WTC11 (cell line): ENCODE measurements at regions not wholly inside any gene's neighbourhood (a gene's known extent, or its start where the extent isn't known, plus 50 kb on each side); places are given as distances from the start of the nearest gene placed in this dataset.

Experiments used
- ATAC-seq: fragments of 200-7000 bp; cut with Tn5 transposase; 2 replicates; pipeline ENCODE4 v1.10.0; 2021; ENCODE audit warnings: mild to moderate bottlenecking, moderate library complexity
- CTCF ChIA-PET: fragments of 300-600 bp; sonication (Branson Sonifier 250); formaldehyde crosslinking; loops from one replicate; lab custom pipeline; 2021; ENCODE audit warnings: antibody characterized with exemption; lab: Charles Lee
- POLR2A ChIA-PET: fragments of 350-600 bp; sonication (Branson Sonifier 250); formaldehyde crosslinking; loops from one replicate; lab custom pipeline; 2021; ENCODE audit warnings: antibody characterized with exemption; lab: Charles Lee
- DNase-seq: peaks from one replicate; pipeline ENCODE4 v3.0.0; 2021; ENCODE audit warnings: low spot score
- H3K27ac Mint-ChIP-seq: 2 replicates; pipeline ENCODE4 v1.8.0; 2021; ENCODE audit warnings: mixed read lengths
- H3K27me3 Mint-ChIP-seq: 2 replicates; pipeline ENCODE4 v1.8.0; 2021; ENCODE audit warnings: low read depth, mild to moderate bottlenecking, moderate library complexity, mixed read lengths
- H3K36me3 Mint-ChIP-seq: 2 replicates; pipeline ENCODE4 v1.8.0; 2021; ENCODE audit warnings: mixed read lengths
- H3K4me1 Mint-ChIP-seq: 2 replicates; pipeline ENCODE4 v1.8.0; 2022; ENCODE audit warnings: mixed read lengths
- H3K4me3 Mint-ChIP-seq: 2 replicates; pipeline ENCODE4 v1.8.0; 2021; ENCODE audit warnings: mild to moderate bottlenecking, moderate library complexity, mixed read lengths
- H3K9me3 Mint-ChIP-seq: 2 replicates; pipeline ENCODE4 v1.8.0; 2021; ENCODE audit warnings: mixed read lengths
- CDX4 ChIP-seq: fragments of 250-450 bp; sonication (Bioruptor Pico); IDR thresholded peaks from 2 replicates; pipeline ENCODE4 v1.9.0; 2021; ENCODE audit warnings: moderate library complexity, mild to moderate bottlenecking, inconsistent platforms, borderline replicate concordance
- ELF4 ChIP-seq: sonication (generic); formaldehyde crosslinking; IDR thresholded peaks from 2 replicates; pipeline ENCODE4 v1.8.1; 2022; ENCODE audit warnings: low read depth, mild to moderate bottlenecking, moderate library complexity, missing genetic modification reagents
- ESRRA ChIP-seq: sonication (generic); formaldehyde crosslinking; IDR thresholded peaks from 2 replicates; pipeline ENCODE4 v1.8.1; 2022; ENCODE audit warnings: mild to moderate bottlenecking, missing genetic modification reagents, borderline replicate concordance
- FOXP4 ChIP-seq: sonication (generic); formaldehyde crosslinking; IDR thresholded peaks from 2 replicates; pipeline ENCODE4 v1.8.0; 2022; ENCODE audit warnings: mild to moderate bottlenecking, missing genetic modification reagents
- MYBL2 ChIP-seq: sonication (generic); formaldehyde crosslinking; IDR thresholded peaks from 2 replicates; pipeline ENCODE4 v1.8.1; 2023; ENCODE audit warnings: mild to moderate bottlenecking, moderate library complexity, missing genetic modification reagents
- NFE2L1 ChIP-seq: sonication (generic); formaldehyde crosslinking; IDR thresholded peaks from 2 replicates; pipeline ENCODE4 v1.8.1; 2023; ENCODE audit warnings: missing genetic modification reagents
- SMAD3 ChIP-seq: sonication (generic); formaldehyde crosslinking; IDR thresholded peaks from 2 replicates; pipeline ENCODE4 v1.8.0; 2022; ENCODE audit warnings: missing genetic modification reagents, mild to moderate bottlenecking, borderline replicate concordance
- SOX15 ChIP-seq: fragments of 250-450 bp; sonication (Bioruptor Pico); IDR thresholded peaks from 2 replicates; pipeline ENCODE4 v1.9.0; 2021; ENCODE audit warnings: mild to moderate bottlenecking
- STAT6 ChIP-seq: sonication (generic); formaldehyde crosslinking; conservative IDR thresholded peaks from 2 replicates; pipeline ENCODE4 v1.8.1; 2023; ENCODE audit warnings: mild to moderate bottlenecking, low read depth, missing genetic modification reagents, moderate library complexity
- ZMAT4 ChIP-seq: fragments of 250-450 bp; sonication (Bioruptor Pico); IDR thresholded peaks from 2 replicates; pipeline ENCODE4 v1.9.0; 2021; ENCODE audit warnings: mild to moderate bottlenecking
- ZNF138 ChIP-seq: sonication (generic); formaldehyde crosslinking; conservative IDR thresholded peaks from 2 replicates; pipeline ENCODE4 v1.8.1; 2022; ENCODE audit warnings: mild to moderate bottlenecking, moderate library complexity, missing genetic modification reagents
- ZNF512 ChIP-seq: sonication (generic); formaldehyde crosslinking; IDR thresholded peaks from 2 replicates; pipeline ENCODE4 v1.8.1; 2022; ENCODE audit warnings: missing genetic modification reagents, borderline replicate concordance
- ZNF532 ChIP-seq: fragments of 250-450 bp; sonication (Bioruptor Pico); IDR thresholded peaks from 2 replicates; pipeline ENCODE4 v1.9.0; 2021; ENCODE audit warnings: mild to moderate bottlenecking, borderline replicate concordance

GRCh38 chr15:25052191-25052999 is 97.6 kb downstream of the SNRPN start:
- Mint-ChIP-seq H3K27ac (no peak overlapping the region), H3K27me3 (peaks cover 4% of the 10 kb centered on the region), H3K4me3 (no peak overlapping the region), H3K4me1 (no peaks in the 10 kb centered on the region; the same call in 1 of the 2 replicates), H3K9me3 (peaks cover 86% of the 10 kb centered on the region), H3K36me3 (peaks cover 97% of the 10 kb centered on the region)
- DNase-seq (no peak), ATAC-seq (no peak)
- CTCF ChIA-PET, result no interaction called here
- TF ChIP-seq NFE2L1 (CRISPR knock-in tag) (no peak), CDX4 (CRISPR knock-in tag) (no peak), ELF4 (CRISPR knock-in tag) (no peak), ZNF512 (CRISPR knock-in tag) (no peak), ZMAT4 (CRISPR knock-in tag) (no peak), ZNF138 (CRISPR knock-in tag) (no peak), SOX15 (CRISPR knock-in tag) (no peak), ESRRA (CRISPR knock-in tag) (no peak), STAT6 (CRISPR knock-in tag) (no peak), ZNF532 (CRISPR knock-in tag) (no peak), FOXP4 (CRISPR knock-in tag) (no peak), SMAD3 (CRISPR knock-in tag) (no peak), MYBL2 (CRISPR knock-in tag) (no peak)
- POLR2A ChIA-PET, result no interaction called here
